DOHH2 (cell line): ENCODE measurements at regions not wholly inside any gene's neighbourhood (a gene's known extent, or its start where the extent isn't known, plus 50 kb on each side); places are given as distances from the start of the nearest gene placed in this dataset.

Experiments used
- H3F3A ChIP-seq: fragments of 200-600 bp; sonication (generic), shearing (Covaris generic); 2 replicates; pipeline ENCODE4 v1.6.0; 2016; ENCODE audit warnings: antibody characterized with exemption, mild to moderate bottlenecking; ENCODE audit not compliant: control insufficient read depth, insufficient read depth
- H3K27ac ChIP-seq: fragments of 200-600 bp; sonication (generic); 2 replicates; pipeline ENCODE4 v1.5.1; 2014; ENCODE audit warnings: low read depth, mild to moderate bottlenecking, low read length, moderate library complexity
- H3K27me3 ChIP-seq: fragments of 200-600 bp; sonication (generic); 2 replicates; pipeline ENCODE4 v1.6.1; 2014; ENCODE audit warnings: mild to moderate bottlenecking, low read length, mixed read lengths; ENCODE audit not compliant: control insufficient read depth
- H3K36me3 ChIP-seq: fragments of 200-600 bp; sonication (generic); 2 replicates; pipeline ENCODE4 v1.6.1; 2014; ENCODE audit warnings: mild to moderate bottlenecking, low read length, moderate library complexity, mixed read lengths; ENCODE audit not compliant: control insufficient read depth
- H3K4me1 ChIP-seq: fragments of 200-600 bp; sonication (generic); 2 replicates; pipeline ENCODE4 v1.6.1; 2014; ENCODE audit warnings: mild to moderate bottlenecking, low read length, mixed read lengths; ENCODE audit not compliant: control insufficient read depth
- H3K4me2 ChIP-seq: fragments of 200-600 bp; sonication (generic); 2 replicates; pipeline ENCODE4 v1.6.0; 2014; ENCODE audit warnings: mild to moderate bottlenecking, low read length, moderate library complexity
- H3K4me3 ChIP-seq: fragments of 200-600 bp; sonication (generic); 2 replicates; pipeline ENCODE4 v1.5.1; 2014; ENCODE audit warnings: mild to moderate bottlenecking, low read length, mixed read lengths
- H3K79me2 ChIP-seq: fragments of 200-600 bp; sonication (generic); 2 replicates; pipeline ENCODE4 v1.6.1; 2014; ENCODE audit warnings: mild to moderate bottlenecking, low read length, mixed read lengths; ENCODE audit not compliant: control insufficient read depth
- H3K9me2 ChIP-seq: fragments of 200-600 bp; sonication (generic); replicated peaks from 2 replicates; pipeline ENCODE4 v1.6.1; 2014; ENCODE audit warnings: mild to moderate bottlenecking, low read length, mixed read lengths; ENCODE audit not compliant: control insufficient read depth
- H3K9me3 ChIP-seq: fragments of 200-600 bp; sonication (generic); 2 replicates; pipeline ENCODE4 v1.6.1; 2014; ENCODE audit warnings: antibody characterized with exemption, low read length, mixed read lengths; ENCODE audit not compliant: control insufficient read depth, insufficient read depth
- H4K20me1 ChIP-seq: fragments of 200-600 bp; sonication (generic); 2 replicates; pipeline ENCODE4 v1.6.0; 2014; ENCODE audit warnings: low read depth, mild to moderate bottlenecking, antibody characterized with exemption, low read length, moderate library complexity; ENCODE audit not compliant: control insufficient read depth, insufficient read depth
- EZH2phosphoT487 ChIP-seq: fragments of 200-600 bp; sonication (generic); IDR thresholded peaks from 2 replicates; pipeline ENCODE4 v1.6.1; 2017; ENCODE audit warnings: borderline replicate concordance, mild to moderate bottlenecking, antibody characterized with exemption, low read length, moderate library complexity, mixed read lengths
- TF ChIP-seq, protein P1 (sequence below): fragments of 200-600 bp; sonication (generic); IDR thresholded peaks from one replicate; pipeline ENCODE4 v1.5.1; 2014; ENCODE audit warnings: antibody characterized with exemption, mild to moderate bottlenecking, low read depth, low read length; ENCODE audit not compliant: poor library complexity, severe bottlenecking

DNA sequence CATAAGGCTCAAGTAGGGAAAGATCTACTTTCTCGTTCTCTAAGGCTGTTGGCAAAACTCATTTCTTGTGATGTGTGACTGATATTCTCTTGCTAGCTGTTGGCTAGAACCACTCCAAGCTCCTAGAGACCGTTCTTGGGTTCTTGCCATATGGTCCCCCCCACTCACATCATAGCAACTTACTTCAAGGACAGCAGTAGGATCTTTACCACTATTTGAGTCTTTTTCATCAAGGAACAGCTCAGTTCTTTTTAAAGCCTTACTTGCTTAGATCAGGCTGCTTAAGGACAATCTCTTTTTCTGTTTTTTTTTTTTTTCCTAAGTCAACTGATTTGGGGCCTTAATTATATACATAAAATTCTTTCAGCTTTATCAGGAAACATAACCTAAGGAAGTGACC, 251.1 kb downstream of the GPR37 start:
- Histone ChIP-seq H3K4me3 (no peak overlapping the region), H3K4me1 (no peaks in the 10 kb centered on the region), H3K9me2 (no peaks in the 10 kb centered on the region), H3K79me2 (no peaks in the 10 kb centered on the region), H3K27me3 (no peaks in the 10 kb centered on the region), H3K4me2 (no peak overlapping the region), H4K20me1 (no peaks in the 10 kb centered on the region), H3K36me3 (no peaks in the 10 kb centered on the region), H3K9me3 (no peaks in the 10 kb centered on the region), H3K27ac (no peak overlapping the region), H3F3A (no peaks in the 10 kb centered on the region)
- TF ChIP-seq, protein P1, sequence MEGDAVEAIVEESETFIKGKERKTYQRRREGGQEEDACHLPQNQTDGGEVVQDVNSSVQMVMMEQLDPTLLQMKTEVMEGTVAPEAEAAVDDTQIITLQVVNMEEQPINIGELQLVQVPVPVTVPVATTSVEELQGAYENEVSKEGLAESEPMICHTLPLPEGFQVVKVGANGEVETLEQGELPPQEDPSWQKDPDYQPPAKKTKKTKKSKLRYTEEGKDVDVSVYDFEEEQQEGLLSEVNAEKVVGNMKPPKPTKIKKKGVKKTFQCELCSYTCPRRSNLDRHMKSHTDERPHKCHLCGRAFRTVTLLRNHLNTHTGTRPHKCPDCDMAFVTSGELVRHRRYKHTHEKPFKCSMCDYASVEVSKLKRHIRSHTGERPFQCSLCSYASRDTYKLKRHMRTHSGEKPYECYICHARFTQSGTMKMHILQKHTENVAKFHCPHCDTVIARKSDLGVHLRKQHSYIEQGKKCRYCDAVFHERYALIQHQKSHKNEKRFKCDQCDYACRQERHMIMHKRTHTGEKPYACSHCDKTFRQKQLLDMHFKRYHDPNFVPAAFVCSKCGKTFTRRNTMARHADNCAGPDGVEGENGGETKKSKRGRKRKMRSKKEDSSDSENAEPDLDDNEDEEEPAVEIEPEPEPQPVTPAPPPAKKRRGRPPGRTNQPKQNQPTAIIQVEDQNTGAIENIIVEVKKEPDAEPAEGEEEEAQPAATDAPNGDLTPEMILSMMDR: no peak
- TF ChIP-seq EZH2phosphoT487: no peak

DNA sequence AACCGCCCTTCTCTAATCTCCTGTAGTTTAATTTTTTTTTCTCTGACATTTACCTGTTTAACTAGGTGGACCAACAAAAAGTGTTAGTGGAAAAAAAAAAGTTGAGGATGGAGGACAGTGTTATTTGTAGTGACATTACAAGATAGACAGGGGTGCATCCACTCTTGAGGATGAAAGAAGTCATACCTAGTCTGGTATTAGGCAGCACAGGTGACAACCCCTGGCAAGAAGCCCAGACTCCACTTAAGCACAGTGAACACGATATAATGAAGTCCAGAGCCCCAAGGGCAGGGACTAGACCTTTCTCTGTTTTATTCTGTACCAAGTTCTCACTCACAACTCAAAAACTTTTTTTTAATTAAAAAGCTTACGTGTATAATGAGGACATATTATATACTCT, 268.4 kb downstream of the GPR37 start:
- Histone ChIP-seq H3K36me3 (no peaks in the 10 kb centered on the region), H3K9me3 (no peaks in the 10 kb centered on the region), H3K4me1 (no peaks in the 10 kb centered on the region), H3K4me2 (no peak overlapping the region), H3K79me2 (no peaks in the 10 kb centered on the region), H3K4me3 (no peak overlapping the region), H3K27me3 (no peaks in the 10 kb centered on the region), H3K9me2 (no peaks in the 10 kb centered on the region), H4K20me1 (no peaks in the 10 kb centered on the region), H3K27ac (no peak overlapping the region), H3F3A (no peaks in the 10 kb centered on the region)
- no peak for TF ChIP-seq EZH2phosphoT487
- TF ChIP-seq, protein P1: no peak

DNA sequence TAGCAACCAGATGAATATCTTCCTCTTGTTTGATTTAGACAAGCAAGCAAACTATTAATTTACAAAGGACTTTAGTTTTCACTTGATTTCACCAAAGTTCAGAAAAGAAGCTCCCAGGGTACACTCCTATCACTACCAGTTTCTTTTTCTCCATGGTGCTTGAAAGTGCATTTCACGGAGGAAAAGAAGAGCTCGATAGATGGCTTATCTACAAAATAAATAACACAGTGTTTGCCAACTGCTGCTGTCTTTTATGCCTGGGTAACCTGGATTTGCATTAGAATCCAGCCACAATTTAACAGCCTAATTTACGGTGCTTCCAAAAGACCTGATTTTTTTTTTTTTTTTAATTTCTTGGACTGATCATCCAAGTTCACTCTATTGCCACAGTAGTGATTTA, 275.7 kb downstream of the GPR37 start:
- Histone ChIP-seq H3K4me3 (no peak overlapping the region), H3K27ac (no peak overlapping the region), H3F3A (no peaks in the 10 kb centered on the region)

More for the DNA sequence above, 275.7 kb downstream of the GPR37 start:
- H3K9me3 ChIP-seq: no peaks in the 10 kb centered on the region
- H3K4me1 ChIP-seq: no peaks in the 10 kb centered on the region
- no peaks in the 10 kb centered on the region for H3K27me3 ChIP-seq
- H3K79me2 ChIP-seq: no peaks in the 10 kb centered on the region
- no peaks in the 10 kb centered on the region for H3K9me2 ChIP-seq
- no peak overlapping the region for H3K4me2 ChIP-seq
- TF ChIP-seq, protein P1: no peak
- H4K20me1 ChIP-seq: no peaks in the 10 kb centered on the region
- H3K36me3 ChIP-seq: no peaks in the 10 kb centered on the region
